Nephron (organoid): ENCODE measurements at regions not wholly inside any gene's neighbourhood (a gene's known extent, or its start where the extent isn't known, plus 50 kb on each side); places are given as distances from the start of the nearest gene placed in this dataset.

ENCODE experiments used
- H3K27ac Mint-ChIP-seq, 3 experiments: 2 replicates each; pipeline ENCODE4 v1.8.0; 2020; ENCODE audit warnings: mixed read lengths in 3 of 3, mild to moderate bottlenecking in 2 of 3, moderate library complexity in 1 of 3
- H3K27me3 Mint-ChIP-seq: 2 replicates; pipeline ENCODE4 v1.8.0; 2021; ENCODE audit warnings: low read depth, mild to moderate bottlenecking, moderate library complexity, mixed read lengths
- H3K36me3 Mint-ChIP-seq: 2 replicates; pipeline ENCODE4 v1.8.0; 2020; ENCODE audit warnings: low read depth, mixed read lengths
- H3K4me1 Mint-ChIP-seq: 2 replicates; pipeline ENCODE4 v1.8.0; 2020; ENCODE audit warnings: mixed read lengths
- H3K4me3 Mint-ChIP-seq, 3 experiments: 2 replicates each; pipeline ENCODE4 v1.8.0; 2020; ENCODE audit warnings: mild to moderate bottlenecking in 3 of 3, mixed read lengths in 3 of 3, moderate library complexity in 2 of 3
- H3K9me3 Mint-ChIP-seq: 2 replicates; pipeline ENCODE4 v1.8.0; 2020; ENCODE audit warnings: mixed read lengths
- CTCF ChIP-seq, 3 experiments: fragments of 200-600 bp; sonication (generic); IDR thresholded peaks; one replicate each; pipeline ENCODE4 v1.5.0; 2021; ENCODE audit warnings: antibody characterized with exemption in 3 of 3; ENCODE audit not compliant: unreplicated experiment in 3 of 3

- no peak overlapping the region for H3K27ac Mint-ChIP-seq
- no peaks in the 10 kb centered on the region for H3K27me3 Mint-ChIP-seq
- no peaks in the 10 kb centered on the region for H3K36me3 Mint-ChIP-seq
- no peak for TF ChIP-seq CTCF (IDR thresholded peaks at IDR 0.05; ENCODE audit: unreplicated experiment in 3 of 3)
- H3K4me3 Mint-ChIP-seq: no peak overlapping the region
- no peaks in the 10 kb centered on the region for H3K9me3 Mint-ChIP-seq
- no peaks in the 10 kb centered on the region for H3K4me1 Mint-ChIP-seq
Observed at GRCh38 chr3:18744472-18744871, 319.3 kb upstream of the SATB1 start.

- Mint-ChIP-seq H3K36me3 (no peaks in the 10 kb centered on the region), H3K4me1 (no peaks in the 10 kb centered on the region), H3K27me3 (no peaks in the 10 kb centered on the region), H3K4me3 (no peak overlapping the region), H3K9me3 (no peaks in the 10 kb centered on the region), H3K27ac (no peak overlapping the region)
- TF ChIP-seq CTCF (IDR thresholded peaks at IDR 0.05; ENCODE audit: unreplicated experiment in 3 of 3): no peak
Observed at GRCh38 chr3:18743761-18744160, 318.6 kb upstream of the SATB1 start.

GRCh38 chr3:18740631-18741583 lies 315.8 kb upstream of the SATB1 start:
- H3K27ac Mint-ChIP-seq: no peak overlapping the region
- TF ChIP-seq CTCF (IDR thresholded peaks at IDR 0.05; ENCODE audit: unreplicated experiment in 3 of 3): no peak
- H3K27me3 Mint-ChIP-seq: no peaks in the 10 kb centered on the region
- H3K4me1 Mint-ChIP-seq: no peaks in the 10 kb centered on the region
- H3K4me3 Mint-ChIP-seq: no peak overlapping the region
- H3K36me3 Mint-ChIP-seq: no peaks in the 10 kb centered on the region
- H3K9me3 Mint-ChIP-seq: no peaks in the 10 kb centered on the region

- no peaks in the 10 kb centered on the region for H3K27me3 Mint-ChIP-seq
- H3K9me3 Mint-ChIP-seq: no peaks in the 10 kb centered on the region
- peaks cover 7% of the 10 kb centered on the region for H3K4me1 Mint-ChIP-seq
- H3K36me3 Mint-ChIP-seq: no peaks in the 10 kb centered on the region
- TF ChIP-seq CTCF (IDR thresholded peaks at IDR 0.05; ENCODE audit: unreplicated experiment in 3 of 3): no peak
- no peak overlapping the region for H3K27ac Mint-ChIP-seq
- H3K4me3 Mint-ChIP-seq: no peak overlapping the region
Observed at GRCh38 chr3:18739099-18739433, 313.9 kb upstream of the SATB1 start.

GRCh38 chr3:18738393-18739098 lies 313.4 kb upstream of the SATB1 start:
- Mint-ChIP-seq H3K27me3 (no peaks in the 10 kb centered on the region), H3K27ac (no peak overlapping the region)

More at GRCh38 chr3:18738393-18739098, 313.4 kb upstream of the SATB1 start:
- H3K4me3 Mint-ChIP-seq: no peak overlapping the region
- H3K9me3 Mint-ChIP-seq: no peaks in the 10 kb centered on the region
- no peak for TF ChIP-seq CTCF (IDR thresholded peaks at IDR 0.05; ENCODE audit: unreplicated experiment in 3 of 3)
- H3K36me3 Mint-ChIP-seq: no peaks in the 10 kb centered on the region
- H3K4me1 Mint-ChIP-seq: peaks cover 7% of the 10 kb centered on the region
